HG03520 (cell line): ENCODE measurements at regions not wholly inside any gene's neighbourhood (a gene's known extent, or its start where the extent isn't known, plus 50 kb on each side); places are given as distances from the start of the nearest gene placed in this dataset.

Experiments
- ATAC-seq: cut with Tn5 transposase; IDR thresholded peaks from one replicate; pipeline ENCODE4 v1.9.1; 2021; ENCODE audit warnings: mild to moderate bottlenecking, moderate library complexity; ENCODE audit not compliant: unreplicated experiment

- no peak for ATAC-seq
Observed at GRCh38 chr13:104327211-104327610, 1261.0 kb upstream of the SLC10A2 start.

GRCh38 chr13:104326523-104326922 is 1260.3 kb upstream of the SLC10A2 start:
- no peak for ATAC-seq

GRCh38 chr13:104321756-104322155 is 1255.5 kb upstream of the SLC10A2 start:
- no peak for ATAC-seq

- ATAC-seq = no peak
Observed at GRCh38 chr13:104320446-104320845, 1254.2 kb upstream of the SLC10A2 start.

GRCh38 chr13:104318121-104318520 is 1251.9 kb upstream of the SLC10A2 start:
- ATAC-seq = no peak

GRCh38 chr13:104315606-104316005 is 1249.4 kb upstream of the SLC10A2 start:
- no peak for ATAC-seq

- no peak for ATAC-seq
Observed at GRCh38 chr13:104314926-104315535, 1248.8 kb upstream of the SLC10A2 start.

GRCh38 chr13:104314321-104314720 is 1248.1 kb upstream of the SLC10A2 start:
- ATAC-seq = no peak

GRCh38 chr13:104310861-104311260 is 1244.6 kb upstream of the SLC10A2 start:
- ATAC-seq = no peak

- no peak for ATAC-seq
Observed at GRCh38 chr13:104309431-104309830, 1243.2 kb upstream of the SLC10A2 start.

GRCh38 chr13:104301171-104301975 is 1235.2 kb upstream of the SLC10A2 start:
- no peak for ATAC-seq

- no peak for ATAC-seq
Observed at GRCh38 chr13:104297075-104297474, 1230.9 kb upstream of the SLC10A2 start.

- ATAC-seq = no peak
Observed at GRCh38 chr13:104296286-104296685, 1230.1 kb upstream of the SLC10A2 start.

GRCh38 chr13:104295537-104295936 is 1229.3 kb upstream of the SLC10A2 start:
- no peak for ATAC-seq

- no peak for ATAC-seq
Observed at GRCh38 chr13:104289400-104289799, 1223.2 kb upstream of the SLC10A2 start.

- no peak for ATAC-seq
Observed at GRCh38 chr13:104288496-104288895, 1222.3 kb upstream of the SLC10A2 start.

- ATAC-seq = no peak
Observed at GRCh38 chr13:104286566-104287290, 1220.5 kb upstream of the SLC10A2 start.

- no peak for ATAC-seq
Observed at GRCh38 chr13:104281910-104282309, 1215.7 kb upstream of the SLC10A2 start.

GRCh38 chr13:104270731-104271130 is 1204.5 kb upstream of the SLC10A2 start:
- ATAC-seq = no peak

- ATAC-seq = no peak
Observed at GRCh38 chr13:104267206-104267811, 1201.1 kb upstream of the SLC10A2 start.

- ATAC-seq = no peak
Observed at GRCh38 chr13:104256701-104257100, 1190.5 kb upstream of the SLC10A2 start.
